Activated T-cell treated with anti-CD3 and anti-CD28 coated beads for 4 hours (primary cell): ENCODE measurements at regions not wholly inside any gene's neighbourhood (a gene's known extent, or its start where the extent isn't known, plus 50 kb on each side); places are given as distances from the start of the nearest gene placed in this dataset.

ENCODE experiments used
- DNase-seq: peaks from one replicate; pipeline ENCODE4 v3.0.0-alpha.2; 2020

- no peak for DNase-seq
Measured at GRCh38 chr4:3683077-3683743, 83.0 kb upstream of the ADRA2C start.

GRCh38 chr4:3682236-3683076, 83.7 kb upstream of the ADRA2C start:
- no peak for DNase-seq

GRCh38 chr4:3681191-3681590, 85.0 kb upstream of the ADRA2C start:
- no peak for DNase-seq

GRCh38 chr4:3680656-3681055, 85.5 kb upstream of the ADRA2C start:
- DNase-seq: no peak

- no peak for DNase-seq
Measured at GRCh38 chr4:3679851-3680311, 86.3 kb upstream of the ADRA2C start.

GRCh38 chr4:3679071-3679825, 86.9 kb upstream of the ADRA2C start:
- no peak for DNase-seq

GRCh38 chr4:3677748-3678070, 88.5 kb upstream of the ADRA2C start:
- DNase-seq: no peak

- DNase-seq: no peak
Measured at GRCh38 chr4:3676907-3677747, 89.1 kb upstream of the ADRA2C start.

- no peak for DNase-seq
Measured at GRCh38 chr4:3676196-3676595, 90.0 kb upstream of the ADRA2C start.

GRCh38 chr4:3675251-3676115, 90.7 kb upstream of the ADRA2C start:
- no peak for DNase-seq

- no peak for DNase-seq
Measured at GRCh38 chr4:3674479-3674851, 91.7 kb upstream of the ADRA2C start.

GRCh38 chr4:3673716-3674478, 92.3 kb upstream of the ADRA2C start:
- no peak for DNase-seq

GRCh38 chr4:3673176-3673575, 93.0 kb upstream of the ADRA2C start:
- DNase-seq: no peak

GRCh38 chr4:3672465-3672831, 93.7 kb upstream of the ADRA2C start:
- DNase-seq: no peak

GRCh38 chr4:3671571-3672464, 94.4 kb upstream of the ADRA2C start:
- DNase-seq: no peak

GRCh38 chr4:3670521-3671519, 95.4 kb upstream of the ADRA2C start:
- DNase-seq: no peak

GRCh38 chr4:3669553-3669949, 96.6 kb upstream of the ADRA2C start:
- no peak for DNase-seq

GRCh38 chr4:3668825-3669552, 97.2 kb upstream of the ADRA2C start:
- no peak for DNase-seq
